Endothelial cell of umbilical vein (primary cell): ENCODE measurements at regions not wholly inside any gene's neighbourhood (a gene's known extent, or its start where the extent isn't known, plus 50 kb on each side); places are given as distances from the start of the nearest gene placed in this dataset.

ENCODE experiments used
- BruUV-seq: library from RNA; stranded (reverse); fragments of 400-500 nt; replicated peaks from 2 replicates; lab custom pipeline; 2021; lab: Mats Ljungman, UMichigan
- CTCF ChIA-PET: fragments of 300-600, 350-600 bp; sonication (Branson Sonifier 250); formaldehyde crosslinking; loops from one replicate; lab custom pipeline; 2021; ENCODE audit warnings: antibody characterized with exemption, inconsistent platforms; lab: Charles Lee
- POLR2A ChIA-PET: fragments of 300-600, 350-600 bp; sonication (Branson Sonifier 250); formaldehyde crosslinking; loops from one replicate; lab custom pipeline; 2021; ENCODE audit warnings: antibody characterized with exemption, inconsistent platforms; lab: Charles Lee
- DNase-seq: peaks from one replicate; pipeline ENCODE4 v3.0.0-alpha.2; 2011; ENCODE audit warnings: low read depth, low spot score
- FAIRE-seq: peaks from 2 replicates; lab custom pipeline; 2011; peaks lifted over from hg19 to GRCh38; lab: Jason Lieb, UNC
- H2AFZ ChIP-seq: 2 replicates; pipeline ENCODE4 v1.6.0; 2012; ENCODE audit warnings: low read depth, low read length, control low read depth, inconsistent platforms
- H3K27ac ChIP-seq: 2 replicates; pipeline ENCODE4 v1.5.1; 2011; ENCODE audit warnings: low read depth, mild to moderate bottlenecking, control low read depth, low read length, moderate library complexity; ENCODE audit not compliant: insufficient read depth
- H3K27me3 ChIP-seq, 2 experiments: 2 replicates each; pipeline versions ENCODE4 v1.6.0 to v1.6.1; 2011; ENCODE audit warnings: low read length in 2 of 2, mixed read lengths in 1 of 2; ENCODE audit not compliant: control insufficient read depth in 2 of 2, insufficient read depth in 2 of 2
- H3K36me3 ChIP-seq, 2 experiments: 2 replicates in 1 of 2; 3 replicates in 1 of 2; pipeline ENCODE4 v1.5.1; 2011; ENCODE audit warnings: low read length in 2 of 2, mild to moderate bottlenecking in 1 of 2, moderate library complexity in 1 of 2; ENCODE audit not compliant: control insufficient read depth in 2 of 2, insufficient read depth in 2 of 2; ENCODE audit errors: extremely low read depth in 1 of 2
- H3K4me1 ChIP-seq: 3 replicates; pipeline ENCODE4 v1.5.1; 2011; ENCODE audit warnings: mild to moderate bottlenecking, low read length; ENCODE audit not compliant: control insufficient read depth, insufficient read depth; ENCODE audit errors: extremely low read depth
- H3K4me2 ChIP-seq: 2 replicates; pipeline ENCODE4 v1.6.1; 2011; ENCODE audit warnings: low read length, control low read depth, mixed read lengths; ENCODE audit not compliant: insufficient read depth
- H3K4me3 ChIP-seq, 3 experiments: fragments of 200-600 bp in 1 of 3; sonication (generic), shearing (Covaris generic) in 1 of 3; replicated peaks in 1 of 3; 2 replicates each; pipeline ENCODE4 v1.5.1; 2011 to 2016; ENCODE audit warnings: control low read depth in 3 of 3, low read length in 3 of 3, mild to moderate bottlenecking in 2 of 3, inconsistent platforms in 1 of 3, low read depth in 1 of 3, moderate library complexity in 1 of 3; ENCODE audit not compliant: insufficient read depth in 1 of 3
- H3K79me2 ChIP-seq: 2 replicates; pipeline ENCODE4 v1.6.0; 2012; ENCODE audit warnings: low read length, inconsistent platforms; ENCODE audit not compliant: control insufficient read depth, insufficient read depth
- H3K9ac ChIP-seq: replicated peaks from 2 replicates; pipeline ENCODE3; 2011; ENCODE audit warnings: low read length, control low read depth; ENCODE audit not compliant: insufficient read depth; ENCODE audit errors: extremely low read depth
- H3K9me1 ChIP-seq: replicated peaks from 3 replicates; pipeline ENCODE4 v1.6.0; 2011; ENCODE audit warnings: mild to moderate bottlenecking, low read length; ENCODE audit not compliant: control insufficient read depth, insufficient read depth; ENCODE audit errors: extremely low read depth
- H3K9me3 ChIP-seq: replicated peaks from 2 replicates; pipeline ENCODE4 v1.5.1; 2012; ENCODE audit warnings: low read length, inconsistent platforms; ENCODE audit not compliant: control insufficient read depth, insufficient read depth
- H4K20me1 ChIP-seq: replicated peaks from 2 replicates; pipeline ENCODE3; 2011; ENCODE audit warnings: mild to moderate bottlenecking, low read length; ENCODE audit not compliant: control insufficient read depth, insufficient read depth; ENCODE audit errors: extremely low read depth
- CTCF ChIP-seq, 2 donors: IDR thresholded peaks; 1 replicate in 1 of 2; 2 replicates in 1 of 2; pipeline ENCODE4 v1.5.1; 2011; ENCODE audit warnings: low read length in 2 of 2, mild to moderate bottlenecking in 2 of 2, moderate library complexity in 2 of 2, control low read depth in 1 of 2, inconsistent platforms in 1 of 2, low read depth in 1 of 2; ENCODE audit not compliant: insufficient read depth in 1 of 2; ENCODE audit errors: extremely low read depth in 1 of 2
- EZH2 ChIP-seq: IDR thresholded peaks from 2 replicates; pipeline ENCODE4 v1.6.1; 2012; ENCODE audit warnings: borderline replicate concordance, low read depth, mild to moderate bottlenecking, moderate library complexity, low read length, inconsistent platforms; ENCODE audit not compliant: severe bottlenecking
- FOS ChIP-seq: IDR thresholded peaks from 2 replicates; pipeline ENCODE4 v1.6.1; 2011; ENCODE audit warnings: mild to moderate bottlenecking, low read length, moderate library complexity, borderline replicate concordance; ENCODE audit not compliant: insufficient read depth
- GATA2 ChIP-seq: IDR thresholded peaks from 2 replicates; pipeline ENCODE4 v1.7.0; 2011; ENCODE audit warnings: low read depth, mild to moderate bottlenecking, moderate library complexity, mixed read lengths, low read length; ENCODE audit not compliant: insufficient read length, insufficient read depth
- JUN ChIP-seq: IDR thresholded peaks from 2 replicates; pipeline ENCODE4 v1.6.1; 2011; ENCODE audit warnings: borderline replicate concordance, low read depth; ENCODE audit not compliant: insufficient read length, insufficient read depth
- MAX ChIP-seq: IDR thresholded peaks from 2 replicates; pipeline ENCODE4 v1.6.1; 2011; ENCODE audit not compliant: insufficient read depth, insufficient read length
- MYC ChIP-seq: IDR thresholded peaks from one replicate; pipeline ENCODE4 v1.6.1; 2011; ENCODE audit warnings: mild to moderate bottlenecking, low read depth, low read length
- POLR2A ChIP-seq: IDR thresholded peaks from 2 replicates; pipeline ENCODE4 v1.6.1; 2012; ENCODE audit warnings: low read depth, mild to moderate bottlenecking, control low read depth, low read length
- POLR2AphosphoS5 ChIP-seq: IDR thresholded peaks from 2 replicates; pipeline ENCODE4 v1.6.1; 2012; ENCODE audit warnings: low read depth, mild to moderate bottlenecking, control low read depth, low read length, moderate library complexity; ENCODE audit not compliant: insufficient read depth
- dilution Hi-C: fragments of 300-500 bp; cut with MboI; formaldehyde crosslinking; loops from one replicate; pipeline ENCODE4 v1.15.0; 2019; ENCODE audit warnings: low sequenced_read_pairs; ENCODE audit not compliant: extremely low pct_ligation_motif_present
- intact Hi-C: fragments of 100-400 bp; cut with micrococcal nuclease; formaldehyde crosslinking; loops from one replicate; pipeline ENCODE4 v1.10.0; 2022

- no peak for FAIRE-seq
- CTCF ChIA-PET, result no interaction called here
- dilution Hi-C loops, result no loop called here
Observed at GRCh38 chr5:23864786-23865185, 357.4 kb downstream of the PRDM9 start.

More at GRCh38 chr5:23864786-23865185, 357.4 kb downstream of the PRDM9 start:
- Histone ChIP-seq H3K27me3 (no peaks in the 10 kb centered on the region), H3K36me3 (no peaks in the 10 kb centered on the region), H3K9ac (no peak overlapping the region), H3K9me3 (peaks cover 3% of the 10 kb centered on the region), H3K27ac (no peak overlapping the region), H3K4me1 (no peaks in the 10 kb centered on the region), H3K79me2 (no peaks in the 10 kb centered on the region), H3K4me3 (no peak overlapping the region), H2AFZ (no peak overlapping the region), H4K20me1 (no peaks in the 10 kb centered on the region), H3K4me2 (no peak overlapping the region), H3K9me1 (no peaks in the 10 kb centered on the region)
- BruUV-seq, result no TSS peak
- TF ChIP-seq EZH2, result no peak
- TF ChIP-seq JUN, result no peak
- TF ChIP-seq POLR2AphosphoS5, result no peak
- TF ChIP-seq MYC, result no peak
- no peak for TF ChIP-seq GATA2
- no peak for TF ChIP-seq FOS
- no peak for TF ChIP-seq POLR2A
- TF ChIP-seq MAX, result no peak
- no peak for TF ChIP-seq CTCF (IDR thresholded peaks at IDR 0.05; ENCODE audit: extremely low read depth in 1 of 2, insufficient read depth in 1 of 2, low read depth in 1 of 2, low read length in 2 of 2)
- no peak for DNase-seq
- POLR2A ChIA-PET, result no interaction called here
- intact Hi-C loops, result no loop called here
